Testis (tissue), 2 donors: ENCODE measurements at regions not wholly inside any gene's neighbourhood (a gene's known extent, or its start where the extent isn't known, plus 50 kb on each side); places are given as distances from the start of the nearest gene placed in this dataset.

ENCODE experiments used
- DNase-seq: peaks from one replicate; pipeline ENCODE4 v3.0.0-alpha.2; 2019
- H3K27ac ChIP-seq, 2 donors: fragments of 200-600 bp; sonication (generic); one replicate each; pipeline ENCODE4 v1.5.1; 2019
- H3K27me3 ChIP-seq: fragments of 200-600 bp; sonication (generic); one replicate; pipeline ENCODE4 v1.5.1; 2019
- H3K36me3 ChIP-seq: fragments of 200-600 bp; sonication (generic); one replicate; pipeline ENCODE4 v1.5.1; 2017; ENCODE audit warnings: low read depth; ENCODE audit errors: missing control alignments
- H3K4me1 ChIP-seq: fragments of 200-600 bp; sonication (generic); one replicate; pipeline ENCODE4 v1.5.1; 2019
- H3K4me3 ChIP-seq, 2 donors: fragments of 200-600 bp; sonication (generic); one replicate each; pipeline ENCODE4 v1.5.1; 2017 to 2019
- H3K9me3 ChIP-seq: fragments of 200-600 bp; sonication (generic); one replicate; pipeline ENCODE4 v1.5.1; 2017
- POLR2A ChIP-seq: fragments of 450-650 bp; IDR thresholded peaks from one replicate; pipeline ENCODE4 v1.6.1; 2017; ENCODE audit warnings: antibody characterized with exemption, mild to moderate bottlenecking, moderate library complexity
- WGBS, 2 donors: methylation state at CpG; one replicate each; pipeline ENCODE4 v1.1.5; 2018; 5-methylcytosine and 5-hydroxymethylcytosine counted together
- intact Hi-C: fragments of 100-400 bp; cut with DNase I; formaldehyde crosslinking; loops from one replicate; pipeline ENCODE4 v1.15.1; 2023; ENCODE audit warnings: low total_unique reads
- TF ChIP-seq, protein P1 (sequence below), 3 experiments: fragments of 450-650 bp in 2 of 3; fragments of 200-600 bp in 1 of 3; sonication (generic) in 1 of 3; IDR thresholded peaks; one replicate each; pipeline ENCODE4 v1.5.1; 2016 to 2019; ENCODE audit warnings: antibody characterized with exemption in 3 of 3, mild to moderate bottlenecking in 2 of 3, moderate library complexity in 1 of 3

DNA sequence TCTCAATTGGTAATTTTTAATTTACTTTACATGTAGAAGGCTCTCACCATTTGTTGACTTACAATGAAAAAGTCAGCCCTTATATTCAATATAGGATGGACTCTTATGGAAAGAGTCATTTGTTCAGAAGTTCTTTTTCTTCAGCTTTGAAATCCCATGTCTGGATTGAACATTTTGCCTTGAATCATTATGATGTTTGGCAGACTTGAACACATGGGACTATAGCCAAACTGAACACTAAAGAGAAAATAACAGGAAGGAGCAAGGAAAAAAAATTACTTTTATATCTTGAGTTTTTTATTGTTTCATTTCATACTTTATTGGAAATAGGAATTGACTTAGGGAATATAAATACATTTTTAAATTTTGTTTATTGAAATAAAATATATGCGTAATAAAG is 1503.0 kb downstream of the EFNA5 start:
- TF ChIP-seq, protein P1, sequence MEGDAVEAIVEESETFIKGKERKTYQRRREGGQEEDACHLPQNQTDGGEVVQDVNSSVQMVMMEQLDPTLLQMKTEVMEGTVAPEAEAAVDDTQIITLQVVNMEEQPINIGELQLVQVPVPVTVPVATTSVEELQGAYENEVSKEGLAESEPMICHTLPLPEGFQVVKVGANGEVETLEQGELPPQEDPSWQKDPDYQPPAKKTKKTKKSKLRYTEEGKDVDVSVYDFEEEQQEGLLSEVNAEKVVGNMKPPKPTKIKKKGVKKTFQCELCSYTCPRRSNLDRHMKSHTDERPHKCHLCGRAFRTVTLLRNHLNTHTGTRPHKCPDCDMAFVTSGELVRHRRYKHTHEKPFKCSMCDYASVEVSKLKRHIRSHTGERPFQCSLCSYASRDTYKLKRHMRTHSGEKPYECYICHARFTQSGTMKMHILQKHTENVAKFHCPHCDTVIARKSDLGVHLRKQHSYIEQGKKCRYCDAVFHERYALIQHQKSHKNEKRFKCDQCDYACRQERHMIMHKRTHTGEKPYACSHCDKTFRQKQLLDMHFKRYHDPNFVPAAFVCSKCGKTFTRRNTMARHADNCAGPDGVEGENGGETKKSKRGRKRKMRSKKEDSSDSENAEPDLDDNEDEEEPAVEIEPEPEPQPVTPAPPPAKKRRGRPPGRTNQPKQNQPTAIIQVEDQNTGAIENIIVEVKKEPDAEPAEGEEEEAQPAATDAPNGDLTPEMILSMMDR (IDR thresholded peaks at IDR 0.05): no peak
- no peak for TF ChIP-seq POLR2A
- H3K27ac ChIP-seq: no peak overlapping the region
- no peak for DNase-seq
- no peaks in the 10 kb centered on the region for H3K27me3 ChIP-seq
- no peaks in the 10 kb centered on the region for H3K9me3 ChIP-seq
- H3K4me3 ChIP-seq: no peak overlapping the region
- WGBS, 2 donors: 80 to 98% methylated on average over 1 of the region's 1 CpG
- H3K36me3 ChIP-seq: no peaks in the 10 kb centered on the region
- H3K4me1 ChIP-seq: no peaks in the 10 kb centered on the region
- intact Hi-C loops: no loop called here

DNA sequence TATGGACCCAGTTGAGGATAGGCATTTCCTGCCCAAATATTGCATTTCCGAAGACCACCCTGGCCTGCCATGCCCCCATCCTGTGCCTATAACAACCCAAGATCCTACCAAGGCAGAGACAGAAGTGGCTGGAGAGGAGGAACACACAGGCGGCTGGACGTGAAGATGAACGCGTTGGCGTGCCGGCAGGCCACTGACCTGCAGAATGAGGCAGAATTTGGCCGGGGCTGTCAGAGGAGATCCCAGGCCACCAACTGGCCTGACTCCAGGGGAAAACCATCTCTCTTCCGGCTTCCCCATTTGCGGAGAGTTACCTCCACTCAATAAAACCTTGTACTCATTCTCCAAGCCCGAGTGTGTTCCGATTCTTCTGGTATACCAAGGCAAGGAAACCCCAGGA is 1507.5 kb downstream of the EFNA5 start:
- Histone ChIP-seq H3K4me1 (no peaks in the 10 kb centered on the region), H3K9me3 (no peaks in the 10 kb centered on the region), H3K27ac (no peak overlapping the region), H3K27me3 (no peaks in the 10 kb centered on the region), H3K36me3 (no peaks in the 10 kb centered on the region), H3K4me3 (peak overlapping the region in 1 of 2 donors; percentile 8)
- no peak for TF ChIP-seq POLR2A
- TF ChIP-seq, protein P1 (IDR thresholded peaks at IDR 0.05): no peak
- 51 to 81% methylated on average over 12 of the region's 12 CpGs for WGBS, 2 donors
- intact Hi-C loops: no loop called here
- DNase-seq: no peak

DNA sequence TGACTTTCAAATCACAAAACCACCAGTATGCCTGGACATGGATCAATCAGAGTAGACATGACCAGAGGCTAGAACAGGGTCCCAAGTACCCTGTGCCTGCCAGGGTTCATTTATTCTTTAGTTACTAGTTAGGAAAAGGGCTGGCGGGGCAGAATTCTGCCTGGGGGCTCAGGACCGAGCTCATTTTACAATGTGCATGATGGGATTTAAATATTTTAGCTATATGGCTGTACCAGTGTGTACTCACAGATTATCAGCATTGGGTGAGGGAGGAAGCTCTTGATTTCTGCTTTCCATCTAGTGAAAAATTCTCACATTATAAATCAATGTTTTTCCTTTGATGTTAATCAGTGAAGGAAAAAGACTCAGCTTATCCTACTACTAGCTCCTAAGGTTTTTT is 1511.1 kb downstream of the EFNA5 start:
- Histone ChIP-seq H3K27me3 (no peaks in the 10 kb centered on the region), H3K4me3 (no peak overlapping the region), H3K27ac (no peak overlapping the region), H3K36me3 (no peaks in the 10 kb centered on the region), H3K4me1 (no peaks in the 10 kb centered on the region), H3K9me3 (no peaks in the 10 kb centered on the region)
- no peak for TF ChIP-seq POLR2A
- TF ChIP-seq, protein P1 (IDR thresholded peaks at IDR 0.05): no peak
- no peak for DNase-seq
- 85 to 89% methylated on average over 2 of the region's 2 CpGs for WGBS, 2 donors
- intact Hi-C loops: no loop called here

DNA sequence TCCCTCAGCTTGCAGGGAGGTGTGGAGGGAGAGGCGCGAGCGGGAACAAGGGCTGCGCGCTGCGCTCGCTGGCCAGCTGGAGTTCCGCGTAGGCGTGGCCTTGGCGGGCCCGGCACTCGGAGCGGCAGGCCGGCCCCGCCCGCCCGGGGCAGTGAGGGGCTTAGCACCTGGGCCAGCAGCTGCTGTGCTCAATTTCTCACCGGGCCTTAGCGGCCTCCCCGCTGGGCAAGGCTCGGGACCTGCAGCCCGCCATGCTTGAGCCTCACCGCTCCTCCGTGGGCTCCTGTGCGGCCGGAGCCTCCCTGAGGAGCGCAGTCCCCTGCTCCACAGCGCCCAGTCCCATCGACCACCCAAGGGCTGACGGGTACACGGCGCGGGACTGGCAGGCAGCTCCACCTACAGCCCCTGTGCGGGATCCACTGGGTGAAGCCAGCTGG is 1516.4 kb downstream of the EFNA5 start:
- 65 to 82% methylated on average over 7 to 16 of the region's 35 CpGs for WGBS, 2 donors
- peak overlapping the region; percentile 34 to 56 for H3K4me3 ChIP-seq
- intact Hi-C loops: no loop called here
- no peaks in the 10 kb centered on the region for H3K9me3 ChIP-seq
- TF ChIP-seq POLR2A: no peak
- TF ChIP-seq, protein P1 (IDR thresholded peaks at IDR 0.05): no peak
- H3K36me3 ChIP-seq: no peaks in the 10 kb centered on the region
- DNase-seq: peak; percentile 33
- no peaks in the 10 kb centered on the region for H3K27me3 ChIP-seq
- H3K27ac ChIP-seq: no peak overlapping the region
- no peaks in the 10 kb centered on the region for H3K4me1 ChIP-seq

DNA sequence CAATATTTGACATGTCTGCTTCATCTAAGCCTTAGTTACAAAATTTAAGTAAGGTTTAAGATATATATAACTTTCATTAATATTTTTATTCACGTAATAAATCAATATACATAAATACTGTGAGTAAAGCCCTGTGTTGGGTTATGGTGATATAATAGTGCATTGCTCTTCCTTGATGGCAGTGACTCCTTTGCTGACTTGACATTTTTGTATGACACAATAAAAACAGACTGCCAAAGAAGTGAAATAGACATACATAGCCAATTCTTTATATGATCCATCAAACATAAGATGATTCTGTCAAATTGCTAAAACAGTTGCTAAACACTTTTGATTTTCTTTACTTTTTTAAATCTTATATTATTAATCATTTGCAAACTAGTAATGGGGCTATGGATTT is 1518.2 kb downstream of the EFNA5 start:
- TF ChIP-seq, protein P1 (IDR thresholded peaks at IDR 0.05): no peak
- TF ChIP-seq POLR2A: no peak
- 93 to 98% methylated on average over 1 of the region's 1 CpG for WGBS, 2 donors
- H3K4me3 ChIP-seq: no peak overlapping the region
- no peaks in the 10 kb centered on the region for H3K36me3 ChIP-seq
- H3K27ac ChIP-seq: no peak overlapping the region
- DNase-seq: no peak
- H3K9me3 ChIP-seq: no peaks in the 10 kb centered on the region
- no peaks in the 10 kb centered on the region for H3K27me3 ChIP-seq
- H3K4me1 ChIP-seq: no peaks in the 10 kb centered on the region
- intact Hi-C loops: no loop called here
